ENCODE measurements at regions not wholly inside any gene's neighbourhood (a gene's known extent, or its start where the extent isn't known, plus 50 kb on each side); places are given as distances from the start of the nearest gene placed in this dataset.
"Not testable (repeated sequence)": the region's sequence is repeated elsewhere in the genome, so short reads cannot be mapped to it uniquely, and the experiment has no call there.

- intact Hi-C loops (cut with micrococcal nuclease): no loop called here
These were observed 721.0 kb downstream of the PLCL1 start for GRCh38 chr2:198525211-198525969.

- intact Hi-C loops (cut with micrococcal nuclease): no loop called here
These were observed 719.3 kb downstream of the PLCL1 start for GRCh38 chr2:198523710-198524109.

- intact Hi-C loops (cut with micrococcal nuclease): no loop called here
These were observed 714.5 kb downstream of the PLCL1 start for GRCh38 chr2:198518935-198519334.

GRCh38 chr2:198517976-198518375 is 713.6 kb downstream of the PLCL1 start:
- intact Hi-C loops (cut with micrococcal nuclease): no loop called here

- intact Hi-C loops (cut with micrococcal nuclease): not testable (repeated sequence)
These were observed 704.2 kb downstream of the PLCL1 start for GRCh38 chr2:198508610-198509009.

GRCh38 chr2:198499539-198499938 is 695.1 kb downstream of the PLCL1 start:
- intact Hi-C loops (cut with micrococcal nuclease): no loop called here

GRCh38 chr2:198498516-198498915 is 694.1 kb downstream of the PLCL1 start:
- intact Hi-C loops (cut with micrococcal nuclease): no loop called here

- intact Hi-C loops (cut with micrococcal nuclease): no loop called here
These were observed 693.7 kb downstream of the PLCL1 start for GRCh38 chr2:198498048-198498447.

GRCh38 chr2:198494931-198495330 is 690.5 kb downstream of the PLCL1 start:
- intact Hi-C loops (cut with micrococcal nuclease): no loop called here

- intact Hi-C loops (cut with micrococcal nuclease): no loop called here
These were observed 686.4 kb downstream of the PLCL1 start for GRCh38 chr2:198490748-198491147.

- intact Hi-C loops (cut with micrococcal nuclease): no loop called here
These were observed 684.6 kb downstream of the PLCL1 start for GRCh38 chr2:198488964-198489363.

- intact Hi-C loops (cut with micrococcal nuclease): no loop called here
These were observed 678.7 kb downstream of the PLCL1 start for GRCh38 chr2:198483051-198483450.

GRCh38 chr2:198479065-198479464 is 674.7 kb downstream of the PLCL1 start:
- intact Hi-C loops (cut with micrococcal nuclease): no loop called here

GRCh38 chr2:198478361-198478760 is 674.0 kb downstream of the PLCL1 start:
- intact Hi-C loops (cut with micrococcal nuclease): no loop called here

GRCh38 chr2:198476007-198476406 is 671.6 kb downstream of the PLCL1 start:
- intact Hi-C loops (cut with micrococcal nuclease): no loop called here

- intact Hi-C loops (cut with micrococcal nuclease): no loop called here
These were observed 666.9 kb downstream of the PLCL1 start for GRCh38 chr2:198471291-198471690.

- intact Hi-C loops (cut with micrococcal nuclease): no loop called here
These were observed 663.7 kb downstream of the PLCL1 start for GRCh38 chr2:198468136-198468535.

- intact Hi-C loops (cut with micrococcal nuclease): no loop called here
These were observed 661.6 kb downstream of the PLCL1 start for GRCh38 chr2:198465970-198466369.

- intact Hi-C loops (cut with micrococcal nuclease): no loop called here
These were observed 652.0 kb downstream of the PLCL1 start for GRCh38 chr2:198456418-198456817.

- intact Hi-C loops (cut with micrococcal nuclease): no loop called here
These were observed 649.5 kb downstream of the PLCL1 start for GRCh38 chr2:198453866-198454265.

- intact Hi-C loops (cut with micrococcal nuclease): no loop called here
These were observed 647.9 kb downstream of the PLCL1 start for GRCh38 chr2:198452327-198452726.

- intact Hi-C loops (cut with micrococcal nuclease): no loop called here
These were observed 644.4 kb downstream of the PLCL1 start for GRCh38 chr2:198448789-198449188.

GRCh38 chr2:198444800-198445287 is 640.5 kb downstream of the PLCL1 start:
- intact Hi-C loops (cut with micrococcal nuclease): no loop called here

Measured in T-helper 1 cell treated with Interleukin-12 subunit alpha and Interleukin-12 subunit beta and Interleukin-4 antibody, amounts not matched to agents 30 ng/mL and 1 ng/mL, for 36 hours (primary cell).